Raji (cell line): ENCODE measurements at regions not wholly inside any gene's neighbourhood (a gene's known extent, or its start where the extent isn't known, plus 50 kb on each side); places are given as distances from the start of the nearest gene placed in this dataset.

Source experiments
- POLR2A ChIP-seq: IDR thresholded peaks from 2 replicates; pipeline ENCODE4 v1.6.1; 2011; ENCODE audit warnings: low read depth, low read length, control low read depth; ENCODE audit not compliant: insufficient read depth

DNA sequence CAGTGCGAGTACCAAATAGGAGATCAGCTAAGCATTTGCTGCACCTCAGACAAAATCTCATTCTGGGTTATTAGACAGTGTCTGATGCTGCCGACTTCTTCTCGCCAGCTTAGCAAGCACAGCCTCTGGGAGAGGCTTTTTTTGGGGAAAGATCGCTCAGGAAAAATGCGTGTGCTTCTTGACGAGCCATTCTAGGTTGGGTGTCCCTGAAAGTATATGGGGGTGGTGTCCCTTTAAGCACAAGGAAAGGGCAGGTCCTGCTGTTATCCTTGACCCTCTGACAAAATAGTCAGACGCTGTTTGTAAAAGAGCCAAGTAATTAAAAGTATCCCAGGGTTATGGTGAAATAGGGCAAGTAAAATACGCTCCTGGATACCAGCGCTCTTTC, 540.1 kb upstream of the FZD8 start:
- no peak for TF ChIP-seq POLR2A

DNA sequence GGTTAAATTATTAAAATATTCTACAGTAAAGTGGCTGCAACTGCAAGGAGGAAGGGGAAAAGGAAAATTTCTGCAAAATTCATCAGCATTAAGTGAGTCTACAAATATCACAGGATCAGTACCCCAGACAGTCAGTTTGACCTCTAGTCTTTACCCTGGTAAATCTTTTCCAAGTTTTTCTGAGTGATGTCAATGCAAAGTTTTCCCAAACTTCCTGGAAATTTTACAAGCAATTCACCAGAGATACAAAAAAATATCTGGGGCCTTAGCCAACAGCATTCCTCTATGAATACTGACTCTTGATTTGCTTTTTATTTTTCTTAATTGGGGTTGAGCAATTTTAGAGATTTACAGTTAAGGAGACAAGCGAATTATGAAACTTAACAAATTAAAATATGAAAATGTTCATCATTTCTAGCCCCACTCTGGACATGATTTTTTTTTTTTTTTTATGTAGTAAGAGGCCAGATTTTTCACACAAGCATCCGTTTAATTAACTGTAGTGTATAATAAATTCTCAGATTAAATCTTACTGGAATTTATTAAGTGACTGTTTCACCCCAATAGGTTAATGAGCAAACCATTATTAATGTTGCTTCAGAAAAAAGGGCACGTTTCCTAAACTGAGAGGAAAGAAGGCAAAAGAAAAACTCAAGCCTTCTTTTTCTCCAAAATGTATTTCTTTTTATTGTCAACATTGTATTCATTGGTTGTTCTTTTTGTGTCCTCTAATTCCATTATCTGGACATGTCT, 539.5 kb upstream of the FZD8 start:
- TF ChIP-seq POLR2A, result no peak

DNA sequence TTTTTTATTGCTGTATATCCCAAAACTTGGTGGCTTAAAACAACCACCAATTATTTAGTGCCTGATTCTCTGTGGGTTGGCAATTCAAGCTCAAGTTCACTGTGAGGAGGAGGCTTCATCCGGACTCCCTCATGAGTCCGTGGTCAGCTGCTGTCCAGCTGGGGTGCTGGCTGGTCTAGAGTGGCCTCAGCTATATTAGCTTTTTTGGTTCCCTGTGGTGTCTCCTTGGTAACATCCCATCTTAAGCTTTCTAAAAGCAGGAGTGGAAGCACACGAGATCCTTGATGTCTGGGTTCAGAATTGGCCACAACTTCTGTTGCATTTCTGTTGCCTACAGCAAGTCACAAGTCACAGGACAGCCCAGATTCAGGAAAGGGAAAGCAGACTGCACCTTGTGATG, 536.5 kb upstream of the FZD8 start:
- TF ChIP-seq POLR2A, result no peak

DNA sequence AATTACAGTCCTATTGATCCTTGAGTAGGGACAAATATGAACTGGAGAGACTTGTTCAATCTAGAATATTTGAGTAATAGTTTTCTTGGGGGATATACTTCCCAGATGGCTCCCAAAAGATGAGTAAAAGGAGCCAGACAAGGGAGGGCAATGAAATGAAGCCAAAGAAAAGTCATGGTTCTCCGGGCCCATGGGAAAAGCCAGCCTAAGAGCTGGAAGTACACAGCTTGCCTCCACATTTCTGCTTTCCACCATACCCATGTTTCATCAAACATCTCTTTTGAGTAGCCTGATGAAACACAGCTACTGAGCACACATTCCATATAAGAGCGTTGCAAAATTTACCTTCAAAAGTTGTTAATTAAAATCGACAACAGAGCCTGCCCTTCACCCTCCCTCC, 535.0 kb upstream of the FZD8 start:
- TF ChIP-seq POLR2A, result no peak

DNA sequence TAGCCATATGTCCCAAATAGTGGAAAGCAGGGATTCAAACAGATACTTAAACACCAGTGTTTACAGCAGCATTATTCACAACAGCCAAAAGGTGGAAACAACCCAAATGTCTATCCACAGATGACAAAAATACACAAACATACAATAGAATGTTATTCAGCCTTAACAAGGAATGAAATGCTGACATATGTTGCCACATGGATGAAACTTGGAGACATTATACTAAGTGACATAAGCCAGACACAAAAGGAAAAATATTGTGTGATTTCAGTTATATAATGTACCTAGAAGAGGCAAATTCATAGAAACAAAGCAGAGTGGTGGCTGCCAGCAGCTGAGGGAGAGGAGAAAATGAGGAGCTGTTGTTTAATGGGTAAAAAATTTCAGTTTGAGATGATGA, 533.9 kb upstream of the FZD8 start:
- TF ChIP-seq POLR2A, result no peak

DNA sequence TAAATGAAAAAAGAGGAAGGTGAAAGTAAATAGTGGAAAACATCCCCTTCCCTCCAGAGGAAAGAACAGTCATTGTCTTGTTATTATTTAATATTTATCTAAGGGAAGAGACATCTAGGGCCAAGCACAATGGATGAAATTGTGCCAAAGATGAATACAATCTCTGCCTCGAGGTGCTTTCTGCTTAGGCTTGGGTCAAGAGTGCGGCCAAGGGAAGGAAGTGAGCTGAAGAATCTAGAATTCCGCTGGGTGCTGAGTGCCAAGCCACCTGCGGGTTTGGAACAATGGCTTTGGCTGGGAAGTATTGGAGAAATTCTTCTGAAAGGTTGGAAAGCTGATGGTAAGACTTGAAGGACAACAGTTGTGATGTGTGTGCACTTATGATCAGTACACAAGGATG, 531.3 kb upstream of the FZD8 start:
- no peak for TF ChIP-seq POLR2A

DNA sequence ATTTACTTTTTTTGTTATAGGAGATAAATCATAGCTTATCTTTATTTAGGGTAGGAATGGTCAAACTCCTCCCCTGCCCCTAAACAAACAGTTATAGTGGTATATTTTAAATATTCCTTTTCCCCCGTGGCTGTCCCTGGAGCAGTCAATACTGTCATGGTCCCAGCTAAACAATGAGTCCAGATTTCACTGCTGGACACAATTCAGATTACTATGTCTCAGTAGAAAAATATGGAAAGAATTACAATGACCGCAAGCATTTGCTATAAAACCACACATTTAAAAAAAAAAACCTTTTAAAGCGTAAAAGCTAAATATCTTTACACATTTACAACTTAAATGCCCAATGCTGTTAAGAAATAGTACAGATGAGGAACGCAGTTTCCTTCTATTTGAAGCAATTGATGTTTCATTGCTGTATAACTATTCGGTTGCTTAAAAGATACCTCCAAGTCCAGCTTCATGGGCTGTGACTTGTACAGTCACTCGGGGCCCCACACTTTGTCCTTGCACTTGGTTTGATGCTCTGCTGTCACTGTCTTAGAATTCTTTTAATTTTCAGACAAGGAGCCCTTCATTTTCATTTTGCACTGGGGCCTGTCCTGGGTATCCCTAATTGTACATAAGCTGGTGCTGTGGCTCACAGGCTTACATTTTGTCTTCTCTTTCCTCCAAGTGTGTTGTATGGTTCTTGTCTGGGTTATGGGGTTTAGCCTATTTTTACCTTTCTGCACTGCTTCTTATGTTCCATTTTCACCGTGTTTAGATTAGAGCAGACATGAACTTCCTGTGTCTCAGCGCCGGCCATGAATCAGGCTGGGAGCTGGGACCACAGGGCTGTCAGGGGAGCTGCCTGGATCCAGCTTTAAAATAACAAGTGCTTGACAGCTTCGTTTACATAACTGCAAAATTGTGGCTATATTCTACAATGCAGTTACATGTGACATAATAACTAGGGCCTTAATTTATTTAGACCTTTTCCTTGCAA, 530.2 kb upstream of the FZD8 start:
- no peak for TF ChIP-seq POLR2A

DNA sequence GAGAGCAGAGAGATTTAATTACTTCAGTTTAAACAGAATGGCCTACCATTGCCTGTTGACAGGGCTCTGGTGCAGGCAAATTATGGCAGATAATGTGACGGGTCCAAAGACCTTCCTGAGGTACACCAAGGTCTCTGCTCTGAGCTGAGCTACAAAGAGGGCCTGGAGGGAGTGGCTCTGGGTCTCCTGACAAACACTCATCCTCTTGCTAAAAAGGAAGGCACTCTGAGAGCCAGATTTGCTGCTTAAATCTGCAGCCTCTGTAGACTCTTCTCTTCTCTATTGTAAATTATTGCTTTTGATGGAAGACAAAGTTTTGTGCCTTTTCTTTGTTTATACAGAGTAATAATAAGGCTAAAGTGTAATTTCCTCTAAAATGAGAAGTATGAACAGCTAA, 529.5 kb upstream of the FZD8 start:
- no peak for TF ChIP-seq POLR2A

DNA sequence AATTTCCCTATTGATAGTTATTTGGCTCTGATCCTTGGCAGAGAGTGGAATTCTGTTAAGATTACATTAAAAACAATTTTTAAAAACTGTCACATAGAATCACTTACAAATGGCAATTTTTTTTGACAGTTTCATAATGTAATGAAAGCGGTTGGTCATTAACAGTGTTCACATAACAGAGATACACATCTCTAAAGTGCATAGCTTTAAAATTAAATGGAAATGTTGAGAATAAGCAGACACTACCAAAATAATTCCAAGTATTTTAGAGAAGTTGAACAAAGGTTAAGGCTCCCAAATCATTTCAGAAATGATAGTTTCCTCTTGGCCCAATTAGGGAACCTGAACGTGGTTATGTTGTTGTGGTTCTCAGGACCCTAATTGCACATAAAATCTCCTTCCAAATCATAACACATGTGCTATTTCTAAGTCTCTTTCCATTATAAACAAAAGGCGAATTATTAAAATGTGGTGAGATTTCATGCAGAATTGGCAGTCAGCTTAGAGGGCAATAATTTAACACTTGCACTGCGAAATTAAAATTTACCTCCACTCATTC, 528.9 kb upstream of the FZD8 start:
- TF ChIP-seq POLR2A, result no peak

DNA sequence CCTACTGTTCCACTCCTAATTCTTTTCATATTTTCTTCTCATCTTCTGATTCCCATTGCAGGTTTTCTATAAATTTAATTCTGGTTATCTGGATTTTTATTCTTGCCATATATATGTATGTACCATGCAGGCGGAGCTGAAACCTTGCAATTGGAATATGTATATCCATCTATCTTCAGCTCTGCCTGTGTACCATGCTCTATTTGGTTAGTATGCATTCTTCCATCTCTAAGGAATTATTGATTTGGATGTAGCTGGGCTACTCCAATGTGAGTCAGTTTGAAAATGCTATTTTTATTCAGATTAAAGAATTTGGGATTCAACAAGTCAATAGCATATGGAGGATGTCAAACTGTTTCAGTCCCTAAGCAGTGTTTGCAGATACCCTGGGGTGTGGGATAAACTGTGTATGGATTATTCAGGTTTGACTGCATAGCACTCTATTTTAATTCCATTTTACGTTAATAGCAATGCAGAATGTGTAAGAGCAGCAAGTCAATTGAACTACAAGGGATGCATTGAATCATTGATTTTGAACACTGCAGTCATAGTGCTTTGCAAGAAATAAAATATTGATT, 528.1 kb upstream of the FZD8 start:
- no peak for TF ChIP-seq POLR2A

DNA sequence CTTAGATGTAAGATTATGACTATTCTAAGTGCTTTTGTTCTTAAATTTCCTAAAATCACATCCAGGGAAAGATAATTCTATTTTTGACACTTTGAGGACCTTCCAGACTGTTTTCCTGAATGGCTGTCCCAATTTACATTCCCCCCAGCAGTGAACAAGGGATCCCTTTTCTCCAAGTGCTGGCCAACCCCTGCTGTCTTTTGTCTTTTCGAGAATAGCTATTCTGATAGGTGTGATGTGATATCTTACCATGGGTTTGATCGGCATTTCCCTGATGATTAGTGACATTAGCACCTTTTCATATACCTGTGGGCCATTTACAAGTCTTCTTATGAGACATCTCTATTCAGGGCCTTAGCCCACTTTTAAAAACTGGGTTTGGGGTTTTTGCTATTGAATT, 526.7 kb upstream of the FZD8 start:
- no peak for TF ChIP-seq POLR2A

DNA sequence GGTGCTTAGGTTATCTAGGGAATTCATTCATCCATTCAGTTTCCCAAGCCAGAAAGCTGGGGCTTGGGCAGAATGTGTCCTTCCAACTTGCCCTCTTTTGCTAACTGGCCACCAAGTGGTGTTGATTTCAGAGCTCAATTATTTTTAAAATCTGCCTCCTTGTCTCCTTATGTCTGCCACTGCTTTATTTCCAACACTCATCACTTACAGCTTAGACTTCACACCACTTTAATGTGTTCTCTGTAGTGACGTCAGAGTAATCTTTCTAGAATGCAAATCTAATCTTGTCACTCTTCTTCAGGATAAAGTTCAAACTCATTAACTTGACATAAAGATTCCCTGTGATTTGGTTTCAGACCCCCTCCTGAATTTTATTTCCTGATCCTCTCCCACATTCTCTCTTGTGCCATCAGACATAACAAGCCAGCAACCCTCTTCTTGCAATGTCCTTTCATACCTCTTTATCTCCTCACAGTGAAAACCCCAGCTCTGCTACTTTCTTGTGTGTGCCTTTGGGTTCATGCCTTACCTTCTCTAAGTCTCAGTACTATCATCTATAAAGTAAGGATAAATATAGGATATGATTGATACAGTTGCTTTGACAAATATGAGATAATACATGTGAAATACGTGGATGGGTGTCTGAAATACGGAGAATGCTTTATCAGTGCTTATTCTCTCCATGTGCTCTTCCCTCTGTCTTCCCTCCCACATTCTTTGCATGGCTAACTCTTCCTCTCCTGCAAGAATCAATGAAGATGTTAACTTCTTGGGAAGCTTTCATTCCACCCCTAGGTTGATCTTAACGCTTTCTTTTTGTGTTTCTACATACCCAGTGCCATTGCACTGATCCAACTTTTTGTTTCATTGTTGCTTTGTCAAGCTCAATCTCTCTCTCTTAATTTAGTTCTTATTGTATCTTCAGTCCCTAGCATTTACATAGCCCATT, 522.7 kb upstream of the FZD8 start:
- TF ChIP-seq POLR2A, result no peak

DNA sequence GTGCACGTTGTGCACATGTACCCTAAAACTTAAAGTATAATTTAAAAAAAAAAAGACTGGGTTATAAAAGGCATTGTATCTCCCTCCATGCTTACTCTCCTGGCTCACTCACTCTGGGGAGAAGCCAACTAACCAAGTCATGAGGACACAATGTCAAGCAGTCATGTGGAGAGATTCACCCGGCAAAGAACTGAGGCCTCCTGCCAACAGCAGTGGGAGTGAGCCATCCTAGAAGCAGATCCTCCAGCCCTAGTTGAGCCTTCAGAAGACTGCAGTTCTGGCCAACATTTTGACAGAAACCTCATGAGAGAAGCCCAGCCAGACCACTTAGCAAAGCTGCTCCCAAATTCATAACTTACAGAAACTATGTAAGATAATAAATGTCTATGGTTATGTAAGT, 521.7 kb upstream of the FZD8 start:
- no peak for TF ChIP-seq POLR2A

DNA sequence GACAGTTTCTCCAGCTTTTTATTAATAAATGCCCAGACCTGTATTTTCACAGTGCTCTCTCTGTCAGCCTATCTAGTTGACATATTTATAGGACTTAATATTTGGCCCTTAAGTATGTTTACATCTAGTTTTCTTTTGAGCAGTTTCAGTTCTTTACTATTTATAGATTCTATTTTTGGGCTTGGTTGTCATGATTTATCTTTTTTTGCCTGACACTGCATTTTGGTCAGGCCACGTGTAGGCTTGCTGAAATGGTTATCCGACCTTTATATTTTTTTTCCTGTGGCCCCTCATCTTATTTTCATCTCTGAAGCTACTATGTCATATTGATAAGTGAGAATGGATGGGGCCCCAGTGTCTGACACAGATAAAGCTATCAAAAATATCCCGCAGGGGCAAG, 515.4 kb upstream of the FZD8 start:
- no peak for TF ChIP-seq POLR2A
